ENCODE measurements at regions not wholly inside any gene's neighbourhood (a gene's known extent, or its start where the extent isn't known, plus 50 kb on each side); places are given as distances from the start of the nearest gene placed in this dataset.

DNA sequence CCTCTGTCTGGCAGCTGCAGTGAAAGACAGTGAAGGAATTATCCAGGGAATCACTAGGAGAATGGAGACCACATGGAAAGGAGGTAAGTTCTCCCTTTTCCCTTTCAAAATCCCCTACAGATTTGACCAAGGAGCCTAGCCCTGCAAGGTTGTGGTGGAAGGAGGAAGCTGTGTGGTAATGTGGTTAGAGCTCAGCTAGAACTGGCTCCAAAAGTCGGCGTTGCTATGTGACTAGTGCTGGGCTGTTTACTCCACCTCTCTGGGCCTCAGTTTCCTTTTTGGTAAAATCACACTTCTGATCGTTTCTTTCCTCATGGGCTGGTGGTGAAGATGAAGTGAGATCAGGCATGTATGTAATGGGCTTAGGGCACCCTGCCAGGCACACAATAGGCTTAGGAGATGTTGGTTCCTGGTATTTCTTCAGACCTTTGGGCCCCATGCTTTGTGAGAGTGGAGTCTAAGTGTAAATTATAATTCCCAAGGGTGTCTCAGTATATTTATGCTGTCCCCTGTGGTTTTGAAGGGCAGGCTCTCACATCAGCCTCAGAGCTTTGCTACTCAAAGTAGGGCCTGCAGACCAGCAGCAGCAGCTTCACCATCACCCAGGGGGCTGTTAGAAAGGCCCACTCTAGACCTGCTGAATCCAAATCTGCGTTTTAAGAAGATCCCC, 183.7 kb upstream of the BCOR start:
- Histone ChIP-seq H3K4me3 (ENCODE audit: low read length in 3 of 3) (no peak overlapping the region), H3K9ac (ENCODE audit: low read length in 3 of 3) (no peak overlapping the region), H3K9me3 (ENCODE audit: control insufficient read depth in 2 of 3, insufficient read depth in 1 of 3, low read length in 3 of 3) (no peaks in the 10 kb centered on the region), H3K36me3 (ENCODE audit: control insufficient read depth in 2 of 3, insufficient read depth in 3 of 3, low read length in 3 of 3) (no peaks in the 10 kb centered on the region), H3K27me3 (ENCODE audit: control insufficient read depth, insufficient read depth, low read length) (no peaks in the 10 kb centered on the region), H3K27ac (ENCODE audit: low read depth in 2 of 2, low read length in 2 of 2) (no peak overlapping the region), H3K4me1 (ENCODE audit: control insufficient read depth in 2 of 3, insufficient read depth in 2 of 3, low read depth in 1 of 3, low read length in 3 of 3) (no peaks in the 10 kb centered on the region)
- FAIRE-seq (no peak), DNase-seq (no peak)
- intact Hi-C loops (cut with DNase I) = no loop called here
- TF ChIP-seq CTCF (IDR thresholded peaks at IDR 0.05; ENCODE audit: borderline replicate concordance, extremely low read depth, insufficient read depth) = no peak

- Histone ChIP-seq H3K9me3 (ENCODE audit: control insufficient read depth in 2 of 3, insufficient read depth in 1 of 3, low read length in 3 of 3) (no peaks in the 10 kb centered on the region), H3K36me3 (ENCODE audit: control insufficient read depth in 2 of 3, insufficient read depth in 3 of 3, low read length in 3 of 3) (no peaks in the 10 kb centered on the region), H3K27me3 (ENCODE audit: control insufficient read depth, insufficient read depth, low read length) (no peaks in the 10 kb centered on the region), H3K9ac (ENCODE audit: low read length in 3 of 3) (no peak overlapping the region), H3K4me3 (ENCODE audit: low read length in 3 of 3) (no peak overlapping the region), H3K4me1 (ENCODE audit: control insufficient read depth in 2 of 3, insufficient read depth in 2 of 3, low read depth in 1 of 3, low read length in 3 of 3) (no peaks in the 10 kb centered on the region), H3K27ac (ENCODE audit: low read depth in 2 of 2, low read length in 2 of 2) (no peak overlapping the region)
- no peak for FAIRE-seq
- no peak for DNase-seq
- no peak for TF ChIP-seq CTCF (IDR thresholded peaks at IDR 0.05; ENCODE audit: borderline replicate concordance, extremely low read depth, insufficient read depth)
- intact Hi-C loops (cut with DNase I) = no loop called here
These were observed 182.0 kb upstream of the BCOR start for GRCh38 chrX:40279762-40280161.

DNA sequence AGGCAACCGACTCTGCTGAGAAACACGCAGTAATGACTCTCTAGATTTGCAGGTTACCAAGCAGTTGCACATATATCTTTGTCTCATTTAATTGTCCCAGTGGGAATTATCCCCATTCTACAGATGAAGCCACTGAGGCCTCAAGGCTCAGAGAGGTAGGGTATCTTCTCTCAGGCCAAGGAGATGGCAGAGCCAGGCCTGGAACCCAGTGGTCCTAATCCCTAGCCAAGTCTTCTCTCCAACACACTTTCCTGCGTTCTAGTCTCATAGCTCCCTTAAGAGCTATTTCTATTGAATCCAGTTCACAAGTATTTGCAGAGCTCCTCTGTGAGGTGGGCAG, 181.3 kb upstream of the BCOR start:
- TF ChIP-seq CTCF (IDR thresholded peaks at IDR 0.05; ENCODE audit: borderline replicate concordance, extremely low read depth, insufficient read depth) = no peak
- FAIRE-seq (no peak), DNase-seq (no peak)
- Histone ChIP-seq H3K36me3 (ENCODE audit: control insufficient read depth in 2 of 3, insufficient read depth in 3 of 3, low read length in 3 of 3) (no peaks in the 10 kb centered on the region), H3K4me3 (ENCODE audit: low read length in 3 of 3) (no peak overlapping the region), H3K27ac (ENCODE audit: low read depth in 2 of 2, low read length in 2 of 2) (no peak overlapping the region), H3K9ac (ENCODE audit: low read length in 3 of 3) (no peak overlapping the region), H3K27me3 (ENCODE audit: control insufficient read depth, insufficient read depth, low read length) (no peaks in the 10 kb centered on the region), H3K9me3 (ENCODE audit: control insufficient read depth in 2 of 3, insufficient read depth in 1 of 3, low read length in 3 of 3) (no peaks in the 10 kb centered on the region), H3K4me1 (ENCODE audit: control insufficient read depth in 2 of 3, insufficient read depth in 2 of 3, low read depth in 1 of 3, low read length in 3 of 3) (no peaks in the 10 kb centered on the region)
- intact Hi-C loops (cut with DNase I) = no loop called here

Measured in kidney (tissue), 13 donors.